ENCODE measurements at regions not wholly inside any gene's neighbourhood (a gene's known extent, or its start where the extent isn't known, plus 50 kb on each side); places are given as distances from the start of the nearest gene placed in this dataset.
"Not testable (repeated sequence)": the region's sequence is repeated elsewhere in the genome, so short reads cannot be mapped to it uniquely, and the experiment has no call there.

DNA sequence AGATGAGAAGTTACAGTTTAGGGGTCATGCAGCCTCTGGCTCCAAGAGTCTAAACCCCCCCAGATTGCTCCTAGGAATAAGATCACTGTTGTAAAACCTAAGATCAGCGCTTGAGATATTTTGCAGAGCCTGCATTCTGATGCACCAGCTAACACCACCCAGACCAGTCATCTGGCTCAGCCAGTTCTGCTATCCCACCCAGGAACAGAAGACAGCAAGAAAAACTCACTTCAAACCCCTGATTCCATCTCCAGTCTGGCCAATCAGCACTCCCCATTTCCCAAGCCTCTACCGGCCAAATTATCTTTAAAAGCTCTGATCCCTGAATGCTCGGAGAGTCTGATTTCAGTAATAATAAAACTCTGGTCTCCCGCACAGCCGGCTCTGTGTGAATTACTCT, 158.6 kb downstream of the ZNF664 start:
- DNase-seq, result no peak

DNA sequence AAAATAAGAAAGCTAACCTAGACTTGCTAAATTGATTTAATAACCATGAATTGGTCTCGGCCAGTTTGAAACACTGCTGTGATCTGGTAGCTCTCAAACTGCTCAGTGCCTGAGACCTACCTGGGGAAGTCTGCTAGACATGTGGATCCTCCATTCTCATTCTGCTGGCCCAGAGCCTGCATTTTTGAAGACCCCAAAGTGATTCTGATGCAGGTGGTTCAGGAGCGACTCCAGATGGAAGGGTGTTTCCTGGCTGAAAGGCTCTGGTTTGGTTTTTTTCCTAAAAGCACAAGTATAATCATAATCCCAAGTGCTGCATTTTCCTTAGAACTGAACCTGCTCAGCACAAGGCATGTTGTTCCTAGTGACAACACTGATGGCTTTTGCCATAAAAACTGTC, 159.5 kb downstream of the ZNF664 start:
- DNase-seq, result no peak

DNA sequence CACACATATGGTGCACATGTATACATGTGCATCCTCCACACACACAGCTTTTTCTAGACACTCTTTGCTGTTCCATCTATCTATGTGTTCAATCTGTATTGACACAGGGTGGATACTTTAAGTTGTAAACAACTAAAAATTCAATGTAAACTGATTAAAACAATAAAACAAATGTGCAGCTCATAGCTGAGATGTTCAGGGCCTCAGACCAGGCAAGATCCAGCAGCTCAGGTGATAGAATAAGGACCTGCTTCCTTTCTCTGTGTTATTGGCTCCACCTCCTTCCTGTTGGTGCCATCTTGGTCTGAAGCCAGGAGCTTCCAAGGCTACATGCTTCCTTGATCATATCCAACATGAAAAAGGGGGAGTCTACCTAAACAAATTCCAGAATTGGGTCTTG, 158.1 kb upstream of the RFLNA start:
- no peak for DNase-seq

DNA sequence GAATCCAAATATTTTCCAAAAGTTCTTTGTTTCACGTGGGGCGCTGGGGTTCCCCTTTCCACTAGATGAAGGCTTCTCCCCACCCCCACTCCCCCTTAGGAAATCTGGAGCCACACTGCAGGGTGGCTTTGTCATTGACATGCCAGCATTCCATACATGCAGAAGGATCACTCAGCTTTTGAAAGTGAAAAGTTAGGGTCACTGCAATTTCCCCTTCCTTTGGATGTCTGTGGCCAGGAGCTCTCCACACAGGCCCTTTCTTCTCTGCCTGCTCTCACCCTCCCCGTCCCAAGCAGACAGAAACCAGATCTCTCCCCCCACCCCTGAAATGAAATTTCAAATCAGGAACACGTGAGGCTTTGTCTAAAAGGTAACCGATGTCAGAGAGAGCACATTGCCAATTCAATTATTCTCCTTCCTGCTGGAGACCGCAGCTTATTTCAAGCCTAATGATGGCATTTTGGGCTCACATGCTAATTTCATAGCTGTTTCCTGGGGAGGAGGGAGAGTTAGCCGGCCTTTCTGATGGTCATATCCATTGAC, 153.9 kb upstream of the RFLNA start:
- no peak for DNase-seq

DNA sequence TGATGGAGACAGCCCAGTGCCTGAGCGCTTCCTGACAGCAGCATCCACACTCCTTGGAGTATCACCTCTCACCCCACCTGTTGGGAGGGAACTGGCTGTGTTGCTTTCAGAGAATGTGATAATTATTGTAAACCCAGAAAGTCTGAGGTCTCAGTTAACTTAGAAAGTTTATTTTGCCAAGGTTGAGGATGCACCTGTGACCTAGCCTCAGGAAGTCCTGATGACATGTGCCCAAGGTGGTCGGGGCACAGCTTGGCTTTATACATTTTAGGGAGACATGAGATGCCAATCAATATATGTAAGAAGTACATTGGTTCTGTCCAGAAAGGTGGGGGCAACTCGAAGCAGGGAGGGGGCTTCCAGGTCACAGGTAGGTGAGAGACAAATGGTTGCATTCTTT, 153.3 kb upstream of the RFLNA start:
- DNase-seq, result not testable (repeated sequence)

DNA sequence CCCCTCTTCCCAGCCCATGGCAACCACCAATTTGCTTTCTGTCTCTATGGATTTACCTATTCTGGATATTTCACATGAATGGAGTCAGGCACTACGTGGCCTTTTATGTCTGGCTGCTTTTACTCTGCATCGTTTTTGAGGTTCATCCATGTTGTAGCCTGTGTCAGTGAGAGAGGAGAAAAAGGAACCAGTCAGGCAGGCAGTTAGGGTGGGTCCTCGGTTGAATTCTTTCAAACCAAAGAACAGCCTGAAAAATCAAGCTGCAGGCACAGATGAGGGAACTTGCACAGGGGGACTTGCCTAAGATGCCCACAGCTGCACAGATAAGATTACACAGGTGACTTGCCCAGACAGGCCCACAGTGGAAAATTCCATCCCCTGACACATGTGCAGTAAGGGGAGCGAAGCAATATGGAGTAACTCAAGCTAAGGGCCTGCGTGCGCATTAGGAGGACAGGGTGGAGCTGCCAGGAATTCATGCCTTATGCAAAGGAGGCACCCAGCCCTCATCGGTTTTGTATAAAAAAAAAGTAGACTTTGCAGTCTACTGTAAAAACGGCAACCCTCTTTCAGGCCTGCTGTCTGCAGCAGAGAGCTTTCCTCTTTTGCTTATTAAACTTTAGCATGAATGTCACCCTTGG, 152.4 kb upstream of the RFLNA start:
- DNase-seq, result no peak

DNA sequence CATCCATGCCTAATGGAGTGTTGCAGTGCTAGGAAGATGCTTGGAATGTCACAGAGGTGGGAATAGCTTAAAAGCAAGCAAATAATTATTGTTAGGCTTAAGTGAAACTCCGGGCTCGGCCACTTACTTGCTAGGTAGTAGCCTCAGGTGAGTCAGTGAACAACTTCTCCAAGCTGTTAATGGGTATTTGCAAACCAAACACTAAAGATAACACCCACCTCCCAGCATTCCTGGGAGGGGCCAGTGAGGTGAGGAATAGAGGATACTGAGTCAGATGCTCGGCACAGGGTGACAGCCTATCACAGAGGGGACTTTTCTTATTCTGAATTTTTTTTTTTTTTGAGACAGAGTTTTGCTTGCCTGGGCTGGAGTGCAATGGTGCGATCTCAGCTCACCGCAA, 151.2 kb upstream of the RFLNA start:
- no peak for DNase-seq

DNA sequence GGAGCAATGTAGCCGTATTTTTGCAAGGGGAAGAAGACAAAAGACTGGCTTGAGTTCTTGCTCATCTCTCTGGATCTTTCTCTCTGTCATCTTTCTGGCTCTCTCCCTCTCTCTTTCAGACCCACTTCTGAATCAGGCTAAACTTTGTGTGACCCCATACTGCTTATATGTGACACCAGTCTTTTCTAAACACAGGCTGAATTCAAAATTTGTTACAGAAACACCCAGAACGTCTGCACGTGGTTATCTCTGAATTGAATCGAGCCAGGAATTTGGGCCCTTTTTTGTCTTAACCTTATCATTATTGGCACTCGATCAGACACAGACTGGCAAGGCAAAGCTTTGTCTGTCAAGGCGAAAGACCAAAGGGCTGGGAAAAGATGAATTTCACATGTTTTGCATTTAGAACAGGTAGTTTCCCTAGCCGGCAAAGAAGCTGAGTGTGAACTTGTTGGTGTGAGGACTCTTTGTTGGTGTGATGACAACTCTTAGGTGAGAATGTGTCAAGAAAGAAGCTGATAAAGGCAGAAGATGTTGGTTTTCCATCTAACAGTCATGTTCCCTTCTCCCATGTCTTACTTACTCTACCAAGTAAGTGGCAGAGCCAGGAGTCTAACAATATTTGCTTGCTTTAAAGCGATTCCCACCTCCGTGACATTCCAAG, 150.2 kb upstream of the RFLNA start:
- DNase-seq, result no peak

DNA sequence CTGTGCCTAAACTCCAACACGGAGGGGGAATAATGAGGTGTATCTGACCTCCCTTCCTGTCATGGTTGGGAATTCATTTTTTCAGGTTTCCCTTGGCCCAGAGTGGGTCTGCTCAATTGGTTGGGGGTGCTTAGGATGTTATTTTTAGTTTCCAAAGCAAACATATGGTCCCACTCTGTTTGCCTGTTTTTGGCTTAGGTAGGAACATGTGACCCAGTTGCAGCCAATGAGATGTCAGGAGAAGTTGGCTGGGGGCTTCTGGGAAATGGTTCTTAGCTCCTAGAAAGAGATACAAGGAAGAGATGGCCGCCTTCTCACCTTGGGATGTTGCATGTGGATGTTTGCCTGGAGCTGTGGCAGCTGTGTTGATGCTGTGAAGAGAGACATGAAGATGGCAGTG, 147.9 kb upstream of the RFLNA start:
- no peak for DNase-seq

DNA sequence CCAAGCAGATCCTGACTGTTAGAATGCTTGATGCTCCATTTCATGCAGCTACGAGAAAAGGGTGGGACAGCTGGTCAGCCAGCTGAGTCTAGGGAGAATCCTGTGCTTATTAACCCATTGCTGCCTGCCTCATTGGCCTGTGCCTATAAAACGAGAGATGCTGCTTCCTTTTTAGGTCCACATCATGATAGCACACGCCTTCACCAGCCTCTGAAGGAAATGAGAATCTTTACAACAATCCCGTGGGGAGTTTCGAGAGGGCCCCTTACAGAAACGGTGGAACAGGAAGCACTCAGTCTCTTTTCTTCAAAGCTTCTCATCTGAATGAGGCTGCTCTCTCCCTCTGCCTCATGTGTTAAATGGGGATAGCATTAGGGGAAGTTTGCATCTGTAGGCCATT, 147.3 kb upstream of the RFLNA start:
- no peak for DNase-seq

DNA sequence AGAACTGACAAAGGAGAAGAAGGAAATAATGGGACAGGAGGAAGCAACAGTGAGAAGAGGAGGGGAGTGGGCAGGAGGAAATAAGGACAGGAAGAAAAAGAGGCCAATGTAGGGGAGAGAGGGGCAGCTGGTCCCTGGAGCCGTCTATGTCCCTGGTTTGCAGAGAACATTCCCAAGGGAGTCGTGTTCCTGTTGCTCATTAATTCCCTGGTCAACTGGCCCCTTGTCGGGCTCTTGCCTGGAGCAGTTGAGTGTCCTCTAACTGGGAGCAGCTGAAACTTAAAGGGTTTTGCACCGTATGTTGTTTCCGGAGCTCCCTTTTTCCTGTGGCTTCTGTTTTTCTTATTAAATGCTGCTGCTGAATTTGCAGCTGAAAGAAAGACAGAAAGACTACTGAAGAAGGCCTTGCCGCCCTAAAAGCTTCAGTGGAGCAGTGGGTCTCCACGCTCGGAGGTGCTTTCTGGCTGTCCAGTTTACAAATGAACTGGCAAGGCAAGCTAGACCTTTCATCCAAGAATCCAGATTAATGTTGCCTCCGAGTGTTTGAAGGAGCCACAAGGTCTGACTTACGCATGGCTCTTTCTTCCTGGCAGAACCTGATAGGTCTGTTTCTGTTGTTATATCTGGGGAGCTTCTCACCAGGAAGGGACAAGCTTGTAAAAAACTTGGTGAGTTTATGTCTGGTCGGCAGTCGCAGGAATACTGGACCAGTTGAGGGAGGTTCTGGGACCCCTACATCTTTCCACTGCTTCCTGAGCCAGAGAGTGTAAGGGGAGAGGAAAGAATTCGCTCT, 146.2 kb upstream of the RFLNA start:
- no peak for DNase-seq

DNA sequence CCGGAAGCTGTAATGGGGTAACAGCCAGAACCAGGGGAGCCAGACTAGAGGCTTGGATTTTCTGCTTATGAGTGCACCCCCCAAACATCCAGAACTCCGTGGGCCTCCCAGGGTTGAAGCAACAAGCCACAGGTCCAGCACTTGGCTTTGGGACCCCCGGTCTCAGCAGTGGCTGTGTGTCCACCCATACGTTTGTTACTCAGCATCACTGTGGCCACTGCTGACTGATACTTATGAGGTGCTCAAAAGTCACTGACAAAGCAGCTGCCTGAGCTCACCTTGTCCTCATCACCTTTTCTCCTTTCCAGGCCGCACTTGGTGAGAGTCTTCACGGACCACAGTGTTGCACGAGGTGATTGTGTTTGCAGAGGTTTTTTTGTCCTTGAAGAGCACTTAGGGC, 145.6 kb upstream of the RFLNA start:
- no peak for DNase-seq

DNA sequence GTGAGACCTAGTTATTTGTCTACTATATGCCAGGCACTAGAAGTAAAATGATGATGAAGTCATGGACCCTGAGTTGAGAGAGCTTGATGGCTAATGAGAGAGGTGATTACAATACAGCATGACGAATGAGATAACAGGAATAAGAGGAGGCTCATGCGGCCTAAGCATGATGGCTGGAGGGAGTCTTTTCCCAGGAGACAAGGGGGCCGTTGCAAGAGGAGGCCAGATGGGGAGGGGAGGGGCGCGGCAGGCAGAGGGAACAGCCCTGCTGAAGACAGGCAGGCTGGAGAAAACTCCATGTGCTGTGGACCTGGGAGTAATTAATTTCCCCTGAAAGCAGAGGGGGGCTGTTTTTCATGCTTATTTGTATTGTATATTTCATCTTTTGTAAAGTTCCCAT, 144.7 kb upstream of the RFLNA start:
- no peak for DNase-seq

DNA sequence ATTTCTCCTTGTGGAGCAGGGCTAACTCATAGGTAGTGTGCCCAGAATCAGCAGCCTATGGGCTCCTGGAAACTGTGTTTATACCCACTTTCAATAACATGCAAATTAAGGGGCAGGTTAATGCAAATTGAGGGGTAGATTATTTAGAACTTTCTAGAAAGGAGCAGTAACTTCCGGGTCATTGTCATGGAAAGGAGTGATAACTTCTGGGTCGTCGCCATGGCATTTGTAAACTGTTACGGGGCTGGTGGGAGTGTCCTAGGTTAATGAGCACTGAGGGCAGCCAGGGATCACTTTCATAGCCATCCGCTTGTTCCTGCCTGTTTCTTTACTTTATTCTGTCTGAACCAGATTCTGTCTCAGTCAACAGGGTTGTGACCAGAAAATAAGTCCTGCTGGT, 143.3 kb upstream of the RFLNA start:
- DNase-seq, result no peak

DNA sequence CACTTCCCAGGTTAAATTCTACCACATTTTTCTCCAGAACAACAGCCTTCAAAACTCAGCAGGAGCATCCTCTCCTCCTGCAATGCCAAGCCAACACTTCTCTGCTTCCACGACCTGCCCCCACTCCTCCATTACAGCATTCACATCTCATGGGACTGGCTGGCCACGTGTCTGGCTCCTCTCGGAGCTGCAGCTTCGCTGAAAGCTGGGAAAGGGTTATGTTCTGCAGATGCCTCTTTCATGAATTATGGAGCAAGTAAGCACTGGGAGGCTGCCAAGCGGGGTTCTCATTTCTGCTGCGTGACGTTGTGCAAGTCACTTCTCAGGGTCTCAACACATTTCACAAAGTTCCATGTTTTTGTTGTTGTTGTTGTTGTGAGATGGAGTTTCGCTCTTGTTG, 142.2 kb upstream of the RFLNA start:
- no peak for DNase-seq

DNA sequence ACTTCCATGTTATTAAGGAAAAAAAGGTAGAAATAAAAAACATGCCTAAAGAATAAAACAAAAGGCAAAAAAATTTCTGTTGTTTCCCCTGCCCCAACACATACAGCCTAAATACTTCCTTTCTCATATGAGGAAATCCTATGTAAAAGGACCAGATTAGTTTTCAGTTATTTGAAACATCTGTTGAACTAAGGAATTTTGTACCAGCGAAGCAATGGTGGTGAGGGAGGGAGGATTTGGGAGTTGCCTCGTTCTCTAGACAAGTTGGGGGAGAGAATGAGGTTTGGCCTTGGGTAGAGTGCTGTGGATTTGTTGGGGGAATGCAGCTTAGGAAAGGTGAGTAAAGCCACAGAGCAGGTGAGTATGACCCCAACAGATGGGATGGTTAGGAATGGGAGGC, 141.5 kb upstream of the RFLNA start:
- DNase-seq, result no peak

DNA sequence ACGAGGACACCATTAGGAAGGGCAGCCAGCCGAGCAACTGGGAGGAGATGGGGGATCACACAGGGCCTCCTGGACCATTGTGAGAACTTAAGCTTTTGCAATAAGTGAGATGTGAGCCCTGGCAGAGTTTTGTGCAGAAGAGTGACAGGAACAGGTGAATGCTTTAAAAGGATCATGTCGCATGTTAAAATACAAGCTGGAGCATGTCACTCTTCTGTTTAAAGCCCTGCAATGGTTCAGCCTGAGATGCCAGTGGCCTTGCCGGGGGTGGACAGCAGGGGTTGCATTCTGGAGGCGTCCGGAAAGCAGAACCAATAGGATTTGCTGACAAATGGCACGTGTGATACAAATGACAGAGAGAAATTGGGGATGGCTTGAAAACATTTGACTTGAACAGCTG, 137.5 kb upstream of the RFLNA start:
- no peak for DNase-seq

DNA sequence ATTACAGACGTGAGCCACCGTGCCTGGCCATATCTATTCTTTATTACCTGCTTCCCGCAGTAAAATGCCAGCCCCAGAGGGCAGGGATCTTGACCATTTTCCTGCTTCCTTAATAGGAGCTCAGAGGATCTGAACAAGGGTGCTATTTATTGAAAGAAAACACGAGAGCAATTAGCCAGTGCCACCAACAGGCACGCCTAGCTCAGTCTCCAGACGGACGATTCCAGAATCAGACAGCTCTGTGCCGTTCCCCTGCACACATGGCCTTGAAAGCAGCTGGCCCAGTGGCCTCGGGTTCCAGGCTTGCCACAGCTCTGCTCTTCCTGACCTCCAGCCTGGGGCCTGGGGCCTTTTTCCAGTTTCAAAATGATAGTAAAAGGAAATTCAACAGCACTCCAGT, 135.2 kb upstream of the RFLNA start:
- no peak for DNase-seq

DNA sequence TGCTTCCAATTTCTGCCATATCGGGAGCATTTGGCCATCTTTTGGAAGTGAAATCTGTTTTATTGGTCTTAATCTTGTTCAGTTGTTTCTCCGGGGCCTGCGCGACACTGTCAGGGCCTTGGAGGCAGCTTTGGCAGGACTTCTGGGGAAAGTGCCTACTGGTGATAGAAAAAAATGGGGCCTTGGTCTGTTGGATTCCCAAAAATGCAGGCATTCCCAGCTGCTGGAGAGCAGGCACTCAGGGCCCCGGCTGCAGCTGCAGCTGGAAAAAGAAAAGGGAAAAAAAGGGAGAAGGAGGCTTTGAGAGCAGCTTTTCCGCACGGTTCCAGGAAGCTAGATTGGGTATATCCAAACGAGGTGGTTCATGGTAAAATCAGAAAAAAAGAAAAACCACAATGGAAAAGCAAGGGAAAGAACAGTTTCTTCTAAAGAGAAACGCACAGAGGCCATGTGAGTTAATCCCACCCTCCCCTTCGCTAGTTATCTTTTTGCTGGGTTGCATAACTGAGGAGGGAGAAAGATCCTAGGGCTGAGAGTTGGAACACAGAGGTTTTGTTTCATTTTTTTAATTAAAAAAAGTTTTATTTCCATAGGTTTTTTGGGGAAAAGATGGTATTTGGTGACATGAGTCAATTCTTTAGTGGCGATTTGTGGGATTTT, 134.7 kb upstream of the RFLNA start:
- DNase-seq, result no peak

DNA sequence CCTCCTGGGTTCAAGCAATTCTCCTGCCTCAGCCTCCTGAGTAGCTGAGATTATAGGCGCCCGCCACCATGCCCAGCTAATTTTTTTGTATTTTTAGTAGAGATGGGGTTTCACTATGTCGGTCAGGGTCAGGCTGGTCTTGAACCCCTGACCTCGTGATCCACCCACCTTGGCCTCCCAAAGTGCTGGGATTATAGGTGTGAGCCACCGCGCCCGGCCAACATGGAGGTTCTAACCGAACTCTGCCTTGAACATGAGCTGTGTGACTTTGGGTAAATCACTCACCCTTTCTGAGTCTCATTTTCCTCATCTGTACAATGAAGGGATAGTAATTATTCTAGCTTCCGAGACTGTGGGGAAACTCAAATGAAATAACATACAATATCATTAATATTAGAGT, 133.5 kb upstream of the RFLNA start:
- DNase-seq, result not testable (repeated sequence)

DNA sequence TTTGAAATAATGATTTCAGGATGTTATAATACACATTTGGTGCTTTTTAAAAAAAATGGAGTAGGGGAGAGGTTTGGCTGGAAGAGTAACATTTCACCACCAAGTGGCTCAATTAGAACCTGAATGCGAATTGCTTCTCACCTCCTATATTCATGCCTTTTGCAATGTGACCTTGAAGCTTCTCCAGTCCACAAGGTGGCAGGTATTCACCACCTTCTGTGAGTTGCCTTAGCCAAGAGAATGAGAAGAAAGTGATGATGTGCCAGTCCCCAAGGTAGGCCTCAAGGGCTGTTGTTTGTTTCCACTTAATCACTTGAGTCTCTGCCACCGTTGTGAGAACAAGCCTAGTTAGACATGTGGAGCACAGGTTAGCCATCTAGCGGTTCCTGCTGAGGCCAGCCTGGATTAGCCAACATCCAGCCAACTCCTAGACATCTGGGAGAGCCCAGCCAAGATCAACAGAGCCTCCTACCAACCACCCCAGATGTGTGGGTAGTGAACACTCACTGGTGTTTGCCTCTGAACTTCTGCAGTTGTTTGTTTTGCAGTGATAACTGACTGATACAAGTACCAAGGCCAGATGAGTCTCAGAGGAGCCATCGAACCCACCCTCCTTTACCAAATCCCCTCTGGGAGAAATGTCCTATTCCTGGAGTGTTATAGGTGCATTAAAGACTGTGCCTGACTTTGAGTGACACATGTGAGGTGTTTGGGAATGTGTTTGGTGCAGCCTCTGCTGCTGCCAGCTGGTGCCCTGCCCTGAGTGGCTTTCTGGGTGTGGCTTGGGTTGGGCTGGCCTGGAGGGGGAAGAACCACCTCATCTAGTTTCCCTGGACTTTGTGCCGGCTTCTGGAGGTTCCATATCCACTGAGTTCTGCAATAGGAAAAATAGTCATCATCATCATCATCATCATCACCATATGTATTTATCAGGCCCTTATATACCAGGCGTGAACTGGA, 132.5 kb upstream of the RFLNA start:
- no peak for DNase-seq

DNA sequence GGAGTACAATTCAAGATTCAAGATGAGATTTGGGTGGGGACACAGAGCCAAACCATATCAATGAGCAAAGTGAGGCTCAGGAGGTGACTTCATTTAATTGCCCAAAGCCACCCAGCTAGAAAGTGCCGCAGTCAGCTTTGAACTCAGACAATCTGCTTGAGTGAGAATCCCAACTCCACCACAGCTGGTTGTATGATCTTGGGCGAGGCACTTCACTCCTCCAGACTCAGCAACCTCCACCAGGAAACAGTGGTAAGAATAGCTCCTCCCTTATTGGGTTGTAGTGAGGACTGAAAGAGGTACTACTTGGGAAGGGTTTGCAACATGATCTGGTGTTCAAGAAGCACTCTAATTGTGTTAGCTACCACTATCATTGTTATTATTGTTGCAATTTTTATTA, 129.2 kb upstream of the RFLNA start:
- DNase-seq, result no peak

Measured in GDM1 (cell line).